ENCODE measurements at regions not wholly inside any gene's neighbourhood (a gene's known extent, or its start where the extent isn't known, plus 50 kb on each side); places are given as distances from the start of the nearest gene placed in this dataset.

- TF ChIP-seq CEBPB (IDR thresholded peaks at IDR 0.05): no peak
- no peak for TF ChIP-seq EP300 (IDR thresholded peaks at IDR 0.05; ENCODE audit: borderline replicate concordance)
- no peak for TF ChIP-seq TEAD4 (IDR thresholded peaks at IDR 0.05)
- no peak for TF ChIP-seq RAD21 (IDR thresholded peaks at IDR 0.05; ENCODE audit: low read depth)
- TF ChIP-seq MAX (IDR thresholded peaks at IDR 0.05): no peak
- no peak for TF ChIP-seq TAF1 (IDR thresholded peaks at IDR 0.05; ENCODE audit: low read depth)
- TF ChIP-seq REST (IDR thresholded peaks at IDR 0.05; ENCODE audit: low read depth): no peak
- TF ChIP-seq CREB1 (IDR thresholded peaks at IDR 0.05; ENCODE audit: low read depth): no peak
- TF ChIP-seq FOXM1 (IDR thresholded peaks at IDR 0.05; ENCODE audit: borderline replicate concordance, low read depth): no peak
- no peak for TF ChIP-seq USF1 (IDR thresholded peaks at IDR 0.05)
- TF ChIP-seq EGR1 (IDR thresholded peaks at IDR 0.05): no peak
- TF ChIP-seq NFIC (IDR thresholded peaks at IDR 0.05): no peak
- TF ChIP-seq YY1 (IDR thresholded peaks at IDR 0.05; ENCODE audit: low read depth): no peak
These were observed 243.3 kb downstream of the GASK1B start for GRCh38 chr4:157929486-157929885.

All from Ishikawa (cell line).